HCT116 (cell line): ENCODE measurements at regions not wholly inside any gene's neighbourhood (a gene's known extent, or its start where the extent isn't known, plus 50 kb on each side); places are given as distances from the start of the nearest gene placed in this dataset.

Experiments used
- ATAC-seq: fragments of 200-7000 bp; cut with Tn5 transposase; 2 replicates; pipeline ENCODE4 v1.9.1; 2020; ENCODE audit warnings: mild to moderate bottlenecking, moderate library complexity
- BruUV-seq: library from RNA; stranded (reverse); fragments of 400-500 nt; replicated peaks from 2 replicates; lab custom pipeline; 2021; lab: Mats Ljungman, UMichigan
- CTCF ChIA-PET: fragments of 300-600 bp; sonication (Branson Sonifier 250); formaldehyde crosslinking; loops from one replicate; lab custom pipeline; 2021; ENCODE audit warnings: antibody characterized with exemption; lab: Charles Lee
- POLR2A ChIA-PET: fragments of 300-600, 350-600 bp; sonication (Branson Sonifier 250); formaldehyde crosslinking; loops from one replicate; lab custom pipeline; 2021; ENCODE audit warnings: antibody characterized with exemption; lab: Charles Lee
- RAD21 ChIA-PET, 2 experiments: fragments of 300-600 bp; sonication (Branson Sonifier 250); formaldehyde crosslinking; loops; one replicate each; lab custom pipeline; 2023; ENCODE audit warnings: low total read pairs in 2 of 2; ENCODE audit not compliant: uncharacterized antibody in 2 of 2, unreplicated experiment in 2 of 2, low non-redundant PET in 1 of 2; lab: Charles Lee
- DNase-seq: peaks from one replicate; pipeline ENCODE4 v3.0.0-alpha.2; 2010; ENCODE audit warnings: low read depth, low spot score
- H2AFZ ChIP-seq: fragments of 200-600 bp; shearing (Covaris generic), sonication (generic); 2 replicates; pipeline ENCODE4 v1.6.1; 2017; ENCODE audit warnings: low read depth, mixed run types, mixed read lengths, antibody characterized with exemption, low read length; ENCODE audit not compliant: poor library complexity, severe bottlenecking
- H3K27ac ChIP-seq: 2 replicates; pipeline ENCODE4 v1.5.1; 2012; ENCODE audit warnings: low read depth, low read length
- H3K27me3 ChIP-seq: fragments of 200-600 bp; sonication (generic); 2 replicates; pipeline ENCODE4 v1.6.1; 2016; ENCODE audit warnings: mixed run types, low read length, mixed read lengths; ENCODE audit not compliant: insufficient read depth
- H3K36me3 ChIP-seq, 2 experiments: fragments of 200-500 bp in 1 of 2; fragments of 200-600 bp in 1 of 2; sonication (Bioruptor generic) in 1 of 2; sonication (generic) in 1 of 2; 2 replicates each; pipeline versions ENCODE4 v1.5.1 to v1.6.1; 2014 to 2016; ENCODE audit warnings: low read length in 2 of 2, inconsistent platforms in 1 of 2, mixed read lengths in 1 of 2, mixed run types in 1 of 2; ENCODE audit not compliant: insufficient read depth in 2 of 2, control insufficient read depth in 1 of 2
- H3K4me1 ChIP-seq, 2 experiments: fragments of 200-600 bp in 1 of 2; sonication (generic) in 1 of 2; 2 replicates each; pipeline versions ENCODE4 v1.5.1 to v1.6.1; 2012 to 2017; ENCODE audit warnings: low read length in 2 of 2, inconsistent platforms in 1 of 2, mild to moderate bottlenecking in 1 of 2, mixed read lengths in 1 of 2, mixed run types in 1 of 2, moderate library complexity in 1 of 2; ENCODE audit not compliant: insufficient read depth in 2 of 2, control insufficient read depth in 1 of 2
- H3K4me2 ChIP-seq: fragments of 200-600 bp; sonication (generic); 2 replicates; pipeline ENCODE4 v1.6.1; 2017; ENCODE audit warnings: mixed run types, low read length, mixed read lengths
- H3K4me3 ChIP-seq, 2 experiments: fragments of 200-600 bp in 1 of 2; sonication (generic) in 1 of 2; replicated peaks in 1 of 2; 2 replicates each; pipeline ENCODE4 v1.5.1; 2011 to 2016; ENCODE audit warnings: low read length in 2 of 2, control low read depth in 1 of 2, low read depth in 1 of 2, mild to moderate bottlenecking in 1 of 2, mixed read lengths in 1 of 2, mixed run types in 1 of 2
- H3K79me2 ChIP-seq: fragments of 200-600 bp; sonication (generic); 2 replicates; pipeline ENCODE4 v1.6.1; 2017; ENCODE audit warnings: mild to moderate bottlenecking, mixed run types, low read length, moderate library complexity, mixed read lengths; ENCODE audit not compliant: insufficient read depth
- H3K9ac ChIP-seq: fragments of 200-600 bp; sonication (generic); 2 replicates; pipeline ENCODE4 v1.6.1; 2016; ENCODE audit warnings: low read length, mixed read lengths
- H3K9me2 ChIP-seq: fragments of 200-600 bp; sonication (generic), shearing (Covaris generic); 2 replicates; pipeline ENCODE4 v1.6.1; 2017; ENCODE audit warnings: mixed run types, mild to moderate bottlenecking, moderate library complexity; ENCODE audit not compliant: insufficient read depth
- H3K9me3 ChIP-seq, 2 experiments: fragments of 200-500 bp in 1 of 2; fragments of 200-600 bp in 1 of 2; sonication (Bioruptor generic) in 1 of 2; sonication (generic) in 1 of 2; 2 replicates each; pipeline ENCODE4 v1.6.1; 2014 to 2017; ENCODE audit warnings: low read length in 2 of 2, mixed read lengths in 2 of 2, inconsistent platforms in 1 of 2, low read depth in 1 of 2, mild to moderate bottlenecking in 1 of 2, mixed run types in 1 of 2, moderate library complexity in 1 of 2; ENCODE audit not compliant: control insufficient read depth in 1 of 2, insufficient read depth in 1 of 2
- H4K20me1 ChIP-seq: fragments of 200-600 bp; sonication (generic), shearing (Covaris generic); 2 replicates; pipeline ENCODE4 v1.6.1; 2017; ENCODE audit warnings: mixed run types, mild to moderate bottlenecking, moderate library complexity; ENCODE audit not compliant: insufficient read depth
- ATF3 ChIP-seq: IDR thresholded peaks from 2 replicates; pipeline ENCODE4 v1.6.1; 2012
- CBX3 ChIP-seq: IDR thresholded peaks from 2 replicates; pipeline ENCODE4 v1.6.1; 2012; ENCODE audit warnings: low read depth
- CEBPB ChIP-seq: IDR thresholded peaks from 2 replicates; pipeline ENCODE4 v1.6.1; 2012; ENCODE audit warnings: low read depth
- CTCF ChIP-seq, 3 experiments: fragments of 200-600 bp in 1 of 3; sonication (generic) in 1 of 3; IDR thresholded peaks in 2 of 3; conservative IDR thresholded peaks in 1 of 3; 2 replicates each; pipeline ENCODE4 v1.5.1; 2012 to 2017; ENCODE audit warnings: low read depth in 2 of 3, low read length in 2 of 3, antibody characterized with exemption in 1 of 3, borderline replicate concordance in 1 of 3, control low read depth in 1 of 3, mild to moderate bottlenecking in 1 of 3, mixed read lengths in 1 of 3, mixed run types in 1 of 3, moderate library complexity in 1 of 3; ENCODE audit not compliant: insufficient read depth in 1 of 3
- EZH2 ChIP-seq: fragments of 200-600 bp; sonication (generic); IDR thresholded peaks from 2 replicates; pipeline ENCODE4 v1.6.1; 2017; ENCODE audit warnings: antibody characterized with exemption, mixed run types
- EZH2phosphoT487 ChIP-seq: fragments of 200-600 bp; IDR thresholded peaks from 2 replicates; pipeline ENCODE4 v1.6.1; 2018; ENCODE audit warnings: antibody characterized with exemption, borderline replicate concordance
- FOSL1 ChIP-seq: IDR thresholded peaks from 2 replicates; pipeline ENCODE4 v1.6.1; 2012; ENCODE audit warnings: low read depth
- JUND ChIP-seq: IDR thresholded peaks from 2 replicates; pipeline ENCODE4 v1.6.1; 2012
- RAD21 ChIP-seq: IDR thresholded peaks from 2 replicates; pipeline ENCODE4 v1.6.1; 2012; ENCODE audit warnings: low read depth, mild to moderate bottlenecking
- REST ChIP-seq: IDR thresholded peaks from 2 replicates; pipeline ENCODE4 v1.6.1; 2012; ENCODE audit warnings: low read depth
- SIN3A ChIP-seq: IDR thresholded peaks from 2 replicates; pipeline ENCODE4 v1.6.1; 2012; ENCODE audit warnings: low read depth
- SP1 ChIP-seq: IDR thresholded peaks from 2 replicates; pipeline ENCODE4 v1.6.1; 2012; ENCODE audit warnings: low read depth
- SRF ChIP-seq: IDR thresholded peaks from 2 replicates; pipeline ENCODE4 v1.6.1; 2012; ENCODE audit warnings: low read depth
- TCF7L2 ChIP-seq: IDR thresholded peaks from 2 replicates; pipeline ENCODE4 v1.7.0; 2011; ENCODE audit warnings: borderline replicate concordance, inconsistent platforms; ENCODE audit not compliant: insufficient read depth, insufficient read length; ENCODE audit errors: extremely low read depth
- YY1 ChIP-seq: IDR thresholded peaks from 2 replicates; pipeline ENCODE4 v1.6.1; 2011; ENCODE audit warnings: low read length, low read depth, moderate library complexity, mild to moderate bottlenecking; ENCODE audit not compliant: insufficient replicate concordance; ENCODE audit errors: extremely low read depth
- ZFX ChIP-seq: fragments of 450-650 bp; IDR thresholded peaks from 2 replicates; pipeline ENCODE4 v1.6.1; 2017
- ZNF274 ChIP-seq: fragments of 200-500 bp; sonication (Bioruptor generic); IDR thresholded peaks from 2 replicates; pipeline ENCODE4 v1.6.1; 2014; ENCODE audit warnings: mild to moderate bottlenecking, low read depth, low read length, inconsistent platforms
- intact Hi-C: fragments of 100-400 bp; cut with micrococcal nuclease; formaldehyde crosslinking; loops from 2 replicates; pipeline ENCODE4 v1.10.0; 2022
- TF ChIP-seq, protein P1 (sequence below): IDR thresholded peaks from 2 replicates; pipeline ENCODE4 v1.6.1; 2011; ENCODE audit warnings: mild to moderate bottlenecking, low read length, moderate library complexity; ENCODE audit not compliant: insufficient replicate concordance; ENCODE audit errors: extremely low read depth

DNA sequence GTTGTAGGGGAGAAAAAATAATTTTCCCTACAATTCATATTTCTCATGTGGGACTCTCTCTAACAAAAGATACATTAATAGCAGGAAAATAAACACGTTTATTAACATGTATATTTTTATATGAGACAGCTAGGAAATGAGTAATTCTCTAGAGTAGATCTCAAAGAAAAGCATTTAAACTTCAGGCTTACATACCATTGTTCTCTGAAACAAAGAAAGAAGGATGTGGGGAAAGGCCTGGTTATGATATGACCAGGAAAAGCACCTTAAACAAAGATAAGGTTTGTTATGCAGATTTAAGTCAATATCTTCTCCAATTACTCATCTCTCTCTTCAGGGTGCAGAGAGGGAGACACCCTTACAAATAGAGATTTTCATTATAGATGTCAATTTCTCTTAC lies 131.3 kb downstream of the SLC7A11 start:
- DNase-seq (no peak), ATAC-seq (no peak)
- no peaks in the 10 kb centered on the region for H3K79me2 ChIP-seq
- ChIA-PET RAD21 (no interaction called here), CTCF (interaction anchor here (1.6 kb wide), 1 partner anchor 20 kb away, joined by 10 read pairs; no protein-coding TSS in a partner anchor), POLR2A (interaction anchor here (1.1 kb wide), 1 partner anchor 36 kb away, joined by 4 read pairs; no protein-coding TSS in a partner anchor)
- intact Hi-C loops = no loop called here
- no peaks in the 10 kb centered on the region for H3K36me3 ChIP-seq
- BruUV-seq = no TSS peak
- H3K27ac ChIP-seq = no peak overlapping the region
- H4K20me1 ChIP-seq = no peaks in the 10 kb centered on the region
- no peak overlapping the region for H2AFZ ChIP-seq
- H3K4me1 ChIP-seq = peaks cover 7 to 17% of the 10 kb centered on the region in 2 experiments; a peak in 3 of 4 replicates
- no peaks in the 10 kb centered on the region for H3K27me3 ChIP-seq
- H3K4me2 ChIP-seq = no peak overlapping the region
- TF ChIP-seq ZFX (no peak), REST (no peak), SRF (no peak), CTCF (IDR thresholded peaks at IDR 0.05 in 2 of 3, conservative IDR thresholded peaks at IDR 0.05 in 1 of 3; ENCODE audit: borderline replicate concordance in 1 of 3, insufficient read depth in 1 of 3, low read depth in 2 of 3, low read length in 2 of 3) (no peak), SIN3A (no peak), EZH2 (no peak), TCF7L2 (no peak), ZNF274 (no peak), CBX3 (no peak), YY1 (no peak), SP1 (no peak), CEBPB (no peak), EZH2phosphoT487 (no peak), RAD21 (no peak), JUND (no peak), ATF3 (no peak), FOSL1 (no peak)
- TF ChIP-seq, protein P1, sequence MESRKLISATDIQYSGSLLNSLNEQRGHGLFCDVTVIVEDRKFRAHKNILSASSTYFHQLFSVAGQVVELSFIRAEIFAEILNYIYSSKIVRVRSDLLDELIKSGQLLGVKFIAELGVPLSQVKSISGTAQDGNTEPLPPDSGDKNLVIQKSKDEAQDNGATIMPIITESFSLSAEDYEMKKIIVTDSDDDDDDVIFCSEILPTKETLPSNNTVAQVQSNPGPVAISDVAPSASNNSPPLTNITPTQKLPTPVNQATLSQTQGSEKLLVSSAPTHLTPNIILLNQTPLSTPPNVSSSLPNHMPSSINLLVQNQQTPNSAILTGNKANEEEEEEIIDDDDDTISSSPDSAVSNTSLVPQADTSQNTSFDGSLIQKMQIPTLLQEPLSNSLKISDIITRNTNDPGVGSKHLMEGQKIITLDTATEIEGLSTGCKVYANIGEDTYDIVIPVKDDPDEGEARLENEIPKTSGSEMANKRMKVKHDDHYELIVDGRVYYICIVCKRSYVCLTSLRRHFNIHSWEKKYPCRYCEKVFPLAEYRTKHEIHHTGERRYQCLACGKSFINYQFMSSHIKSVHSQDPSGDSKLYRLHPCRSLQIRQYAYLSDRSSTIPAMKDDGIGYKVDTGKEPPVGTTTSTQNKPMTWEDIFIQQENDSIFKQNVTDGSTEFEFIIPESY = no peak
- 0 out of 4 replicates have a peak, but pooled peaks cover 0 to 6% of the 10 kb centered on the region in 2 experiments for H3K9me3 ChIP-seq
- no peaks in the 10 kb centered on the region for H3K9me2 ChIP-seq
- H3K4me3 ChIP-seq = no peak overlapping the region
- no peak overlapping the region for H3K9ac ChIP-seq
